HepG2 (cell line): ENCODE measurements at regions not wholly inside any gene's neighbourhood (a gene's known extent, or its start where the extent isn't known, plus 50 kb on each side); places are given as distances from the start of the nearest gene placed in this dataset.

Experiments
- ATAC-seq: fragments of 200-7000 bp; cut with Tn5 transposase; 3 replicates; pipeline ENCODE4 v1.9.1; 2020; ENCODE audit warnings: mild to moderate bottlenecking, moderate library complexity
- BruUV-seq: library from RNA; stranded (reverse); fragments of 400-500 nt; replicated peaks from 2 replicates; lab custom pipeline; 2021; lab: Mats Ljungman, UMichigan
- CTCF ChIA-PET: fragments of 300-600 bp; formaldehyde crosslinking; extraction: SDS; loops from one replicate; lab custom pipeline; 2021; ENCODE audit warnings: low total read pairs, inconsistent platforms, low intra/inter-chr PET ratio; lab: Yijun Ruan, JAX
- POLR2A ChIA-PET: fragments of 350-600 bp; sonication (Branson Sonifier 250); formaldehyde crosslinking; loops from one replicate; lab custom pipeline; 2020; ENCODE audit warnings: antibody characterized with exemption, inconsistent platforms; lab: Yijun Ruan, JAX
- DNase-seq: peaks from one replicate; pipeline ENCODE4 v3.0.0-alpha.2; 2015; ENCODE audit warnings: low spot score
- FAIRE-seq: peaks from 3 replicates; lab custom pipeline; 2011; peaks lifted over from hg19 to GRCh38; lab: Jason Lieb, UNC
- H2AFZ ChIP-seq: one replicate; pipeline ENCODE4 v1.6.1; 2011; ENCODE audit warnings: low read length, inconsistent platforms
- H3K27ac ChIP-seq: fragments of 300-600 bp; 3 replicates; pipeline ENCODE4 v1.8.0; 2011; ENCODE audit warnings: mixed run types, mild to moderate bottlenecking, mixed read lengths, low read length, inconsistent platforms; ENCODE audit not compliant: insufficient read depth; ENCODE audit errors: extremely low read length
- H3K27me3 ChIP-seq, 2 experiments: fragments of 200-600 bp in 1 of 2; 2 replicates in 1 of 2; 3 replicates in 1 of 2; pipeline versions ENCODE4 v1.6.0 to v1.8.0; 2011; ENCODE audit warnings: low read length in 2 of 2, mild to moderate bottlenecking in 2 of 2, moderate library complexity in 2 of 2, inconsistent platforms in 1 of 2; ENCODE audit not compliant: insufficient read depth in 2 of 2, control insufficient read depth in 1 of 2
- H3K36me3 ChIP-seq, 2 experiments: fragments of 200-600 bp in 1 of 2; replicated peaks in 1 of 2; 2 replicates in 1 of 2; 3 replicates in 1 of 2; pipeline versions ENCODE4 v1.5.1 to v1.8.0; 2011; ENCODE audit warnings: low read length in 2 of 2, inconsistent platforms in 1 of 2; ENCODE audit not compliant: insufficient read depth in 2 of 2, control insufficient read depth in 1 of 2
- H3K4me1 ChIP-seq: 2 replicates; pipeline ENCODE4 v1.5.1; 2012; ENCODE audit warnings: low read length, inconsistent platforms; ENCODE audit not compliant: insufficient read depth
- H3K4me2 ChIP-seq: 2 replicates; pipeline ENCODE4 v1.6.0; 2011; ENCODE audit warnings: low read depth, low read length, inconsistent platforms
- H3K4me3 ChIP-seq, 3 experiments: fragments of 200-600 bp in 1 of 3; sonication (generic), shearing (Covaris generic) in 1 of 3; replicated peaks in 1 of 3; 2 replicates each; pipeline ENCODE4 v1.5.1; 2011 to 2016; ENCODE audit warnings: low read length in 3 of 3, inconsistent platforms in 2 of 3, low read depth in 2 of 3, mild to moderate bottlenecking in 2 of 3, control low read depth in 1 of 3, mixed read lengths in 1 of 3; ENCODE audit not compliant: insufficient read depth in 1 of 3
- H3K79me2 ChIP-seq: one replicate; pipeline ENCODE4 v1.6.1; 2011; ENCODE audit warnings: low read length, inconsistent platforms; ENCODE audit not compliant: insufficient read depth
- H3K9ac ChIP-seq: 2 replicates; pipeline ENCODE4 v1.6.0; 2011; ENCODE audit warnings: mild to moderate bottlenecking, low read depth, low read length, inconsistent platforms; ENCODE audit not compliant: insufficient read depth
- H3K9me3 ChIP-seq: 2 replicates; pipeline ENCODE4 v1.5.1; 2012; ENCODE audit warnings: mild to moderate bottlenecking, low read length
- H4K20me1 ChIP-seq: 2 replicates; pipeline ENCODE4 v1.6.0; 2011; ENCODE audit warnings: inconsistent platforms, mild to moderate bottlenecking, low read length, moderate library complexity; ENCODE audit not compliant: insufficient read depth
- ATF1 ChIP-seq: IDR thresholded peaks from 2 replicates; pipeline ENCODE4 v1.6.1; 2016; ENCODE audit warnings: mild to moderate bottlenecking, control low read depth
- GPN1 ChIP-seq: sonication (generic); formaldehyde crosslinking; IDR thresholded peaks from 2 replicates; pipeline ENCODE4 v1.5.1; 2020; ENCODE audit warnings: missing genetic modification reagents, borderline replicate concordance
- MTF1 ChIP-seq: sonication (generic); formaldehyde crosslinking; IDR thresholded peaks from 2 replicates; pipeline ENCODE4 v1.5.0; 2020; ENCODE audit warnings: missing genetic modification reagents
- SP140L ChIP-seq: sonication (generic); formaldehyde crosslinking; IDR thresholded peaks from 2 replicates; pipeline ENCODE4 v1.4.0; 2020; ENCODE audit warnings: missing genetic modification reagents, borderline replicate concordance
- TCF7 ChIP-seq: sonication (generic); IDR thresholded peaks from 2 replicates; pipeline ENCODE4 v1.6.1; 2016; ENCODE audit warnings: antibody characterized with exemption, low read depth
- ZNF543 ChIP-seq: sonication (generic); formaldehyde crosslinking; IDR thresholded peaks from 2 replicates; pipeline ENCODE4 v1.4.0; 2020; ENCODE audit warnings: mild to moderate bottlenecking, missing genetic modification reagents
- ZNF549 ChIP-seq: sonication (generic); formaldehyde crosslinking; IDR thresholded peaks from 2 replicates; pipeline ENCODE4 v1.5.0; 2020; ENCODE audit warnings: missing genetic modification reagents
- WGBS: methylation state at CpG from one replicate; pipeline ENCODE4 v1.1.6; 2017; ENCODE audit warnings: low lambda C conversion rate; 5-methylcytosine and 5-hydroxymethylcytosine counted together
- in situ Hi-C: cut with HindIII; loops from 2 replicates; pipeline ENCODE4 v1.10.0; 2017; ENCODE audit warnings: low pct_unique_long_range_greater_than_20kb; ENCODE audit not compliant: extremely low pct_ligation_motif_present
- intact Hi-C: fragments of 100-400 bp; cut with micrococcal nuclease; formaldehyde crosslinking; loops from one replicate; pipeline ENCODE4 v1.10.0; 2022; ENCODE audit not compliant: unreplicated experiment
- TF ChIP-seq, protein P1 (sequence below): sonication (generic); formaldehyde crosslinking; IDR thresholded peaks from 2 replicates; pipeline ENCODE4 v1.4.0; 2020; ENCODE audit warnings: mild to moderate bottlenecking, missing genetic modification reagents
- TF ChIP-seq, protein P2 (sequence below): sonication (generic); formaldehyde crosslinking; IDR thresholded peaks from 2 replicates; pipeline ENCODE4 v1.4.0; 2020; ENCODE audit warnings: missing genetic modification reagents, borderline replicate concordance
- TF ChIP-seq, protein P3 (sequence below): sonication (generic); formaldehyde crosslinking; IDR thresholded peaks from 2 replicates; pipeline ENCODE4 v1.5.0; 2020; ENCODE audit warnings: missing genetic modification reagents, mild to moderate bottlenecking, borderline replicate concordance
- TF ChIP-seq, protein P4 (sequence below): sonication (generic); formaldehyde crosslinking; IDR thresholded peaks from 2 replicates; pipeline ENCODE4 v1.4.0; 2020; ENCODE audit warnings: low read depth, missing genetic modification reagents
- TF ChIP-seq, protein P5 (sequence below): sonication (generic); formaldehyde crosslinking; IDR thresholded peaks from 2 replicates; pipeline ENCODE4 v1.8.0; 2022; ENCODE audit warnings: missing genetic modification reagents, mild to moderate bottlenecking, borderline replicate concordance

DNA sequence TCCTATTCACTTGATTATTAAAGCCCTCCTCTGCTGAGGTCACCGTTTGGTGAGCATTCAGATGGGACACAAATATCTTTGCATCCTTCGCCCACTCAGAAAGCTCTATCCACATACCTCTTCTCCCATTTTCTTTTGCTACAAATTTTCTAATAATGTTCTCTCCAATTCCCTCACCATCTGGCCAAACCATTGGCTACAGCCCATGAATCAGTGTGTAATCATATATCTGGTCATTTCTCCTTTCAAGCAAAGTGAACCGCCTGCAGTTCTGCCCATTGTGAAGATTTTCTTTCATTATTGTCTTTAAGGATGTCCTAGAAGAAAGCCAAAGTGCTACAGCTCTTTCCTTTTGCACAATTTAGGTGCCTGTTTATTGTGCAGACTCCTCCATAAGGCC, 54.2 kb upstream of the DAPK1 start:
- no peak overlapping the region for H3K4me3 ChIP-seq
- POLR2A ChIA-PET, result no interaction called here
- FAIRE-seq (no peak), DNase-seq (no peak), ATAC-seq (no peak)
- 8% methylated on average over 3 of the region's 3 CpGs for WGBS
- BruUV-seq, result no TSS peak
- intact Hi-C loops, result no loop called here
- H2AFZ ChIP-seq, result no peak overlapping the region
- H4K20me1 ChIP-seq, result no peaks in the 10 kb centered on the region
- no peak overlapping the region for H3K9ac ChIP-seq
- H3K9me3 ChIP-seq, result no peaks in the 10 kb centered on the region
- no peak overlapping the region for H3K4me2 ChIP-seq
- H3K36me3 ChIP-seq, result no peaks in the 10 kb centered on the region
- H3K27ac ChIP-seq, result no peak overlapping the region
- no peaks in the 10 kb centered on the region for H3K79me2 ChIP-seq
- peaks cover 7% of the 10 kb centered on the region; the same call in 1 of the 2 replicates for H3K4me1 ChIP-seq
- in situ Hi-C loops, result no loop called here
- CTCF ChIA-PET, result no interaction called here
- no peaks in the 10 kb centered on the region for H3K27me3 ChIP-seq
- TF ChIP-seq, protein P1, sequence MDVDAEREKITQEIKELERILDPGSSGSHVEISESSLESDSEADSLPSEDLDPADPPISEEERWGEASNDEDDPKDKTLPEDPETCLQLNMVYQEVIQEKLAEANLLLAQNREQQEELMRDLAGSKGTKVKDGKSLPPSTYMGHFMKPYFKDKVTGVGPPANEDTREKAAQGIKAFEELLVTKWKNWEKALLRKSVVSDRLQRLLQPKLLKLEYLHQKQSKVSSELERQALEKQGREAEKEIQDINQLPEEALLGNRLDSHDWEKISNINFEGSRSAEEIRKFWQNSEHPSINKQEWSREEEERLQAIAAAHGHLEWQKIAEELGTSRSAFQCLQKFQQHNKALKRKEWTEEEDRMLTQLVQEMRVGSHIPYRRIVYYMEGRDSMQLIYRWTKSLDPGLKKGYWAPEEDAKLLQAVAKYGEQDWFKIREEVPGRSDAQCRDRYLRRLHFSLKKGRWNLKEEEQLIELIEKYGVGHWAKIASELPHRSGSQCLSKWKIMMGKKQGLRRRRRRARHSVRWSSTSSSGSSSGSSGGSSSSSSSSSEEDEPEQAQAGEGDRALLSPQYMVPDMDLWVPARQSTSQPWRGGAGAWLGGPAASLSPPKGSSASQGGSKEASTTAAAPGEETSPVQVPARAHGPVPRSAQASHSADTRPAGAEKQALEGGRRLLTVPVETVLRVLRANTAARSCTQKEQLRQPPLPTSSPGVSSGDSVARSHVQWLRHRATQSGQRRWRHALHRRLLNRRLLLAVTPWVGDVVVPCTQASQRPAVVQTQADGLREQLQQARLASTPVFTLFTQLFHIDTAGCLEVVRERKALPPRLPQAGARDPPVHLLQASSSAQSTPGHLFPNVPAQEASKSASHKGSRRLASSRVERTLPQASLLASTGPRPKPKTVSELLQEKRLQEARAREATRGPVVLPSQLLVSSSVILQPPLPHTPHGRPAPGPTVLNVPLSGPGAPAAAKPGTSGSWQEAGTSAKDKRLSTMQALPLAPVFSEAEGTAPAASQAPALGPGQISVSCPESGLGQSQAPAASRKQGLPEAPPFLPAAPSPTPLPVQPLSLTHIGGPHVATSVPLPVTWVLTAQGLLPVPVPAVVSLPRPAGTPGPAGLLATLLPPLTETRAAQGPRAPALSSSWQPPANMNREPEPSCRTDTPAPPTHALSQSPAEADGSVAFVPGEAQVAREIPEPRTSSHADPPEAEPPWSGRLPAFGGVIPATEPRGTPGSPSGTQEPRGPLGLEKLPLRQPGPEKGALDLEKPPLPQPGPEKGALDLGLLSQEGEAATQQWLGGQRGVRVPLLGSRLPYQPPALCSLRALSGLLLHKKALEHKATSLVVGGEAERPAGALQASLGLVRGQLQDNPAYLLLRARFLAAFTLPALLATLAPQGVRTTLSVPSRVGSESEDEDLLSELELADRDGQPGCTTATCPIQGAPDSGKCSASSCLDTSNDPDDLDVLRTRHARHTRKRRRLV, result no peak
- TF ChIP-seq SP140L (CRISPR knock-in tag) (no peak), ZNF543 (no peak), TCF7 (no peak), ZNF549 (CRISPR knock-in tag) (no peak), ATF1 (CRISPR knock-in tag) (no peak), MTF1 (CRISPR knock-in tag) (no peak), GPN1 (no peak)
- TF ChIP-seq, protein P2, sequence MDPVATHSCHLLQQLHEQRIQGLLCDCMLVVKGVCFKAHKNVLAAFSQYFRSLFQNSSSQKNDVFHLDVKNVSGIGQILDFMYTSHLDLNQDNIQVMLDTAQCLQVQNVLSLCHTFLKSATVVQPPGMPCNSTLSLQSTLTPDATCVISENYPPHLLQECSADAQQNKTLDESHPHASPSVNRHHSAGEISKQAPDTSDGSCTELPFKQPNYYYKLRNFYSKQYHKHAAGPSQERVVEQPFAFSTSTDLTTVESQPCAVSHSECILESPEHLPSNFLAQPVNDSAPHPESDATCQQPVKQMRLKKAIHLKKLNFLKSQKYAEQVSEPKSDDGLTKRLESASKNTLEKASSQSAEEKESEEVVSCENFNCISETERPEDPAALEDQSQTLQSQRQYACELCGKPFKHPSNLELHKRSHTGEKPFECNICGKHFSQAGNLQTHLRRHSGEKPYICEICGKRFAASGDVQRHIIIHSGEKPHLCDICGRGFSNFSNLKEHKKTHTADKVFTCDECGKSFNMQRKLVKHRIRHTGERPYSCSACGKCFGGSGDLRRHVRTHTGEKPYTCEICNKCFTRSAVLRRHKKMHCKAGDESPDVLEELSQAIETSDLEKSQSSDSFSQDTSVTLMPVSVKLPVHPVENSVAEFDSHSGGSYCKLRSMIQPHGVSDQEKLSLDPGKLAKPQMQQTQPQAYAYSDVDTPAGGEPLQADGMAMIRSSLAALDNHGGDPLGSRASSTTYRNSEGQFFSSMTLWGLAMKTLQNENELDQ (CRISPR knock-in tag), result no peak
- TF ChIP-seq, protein P3, sequence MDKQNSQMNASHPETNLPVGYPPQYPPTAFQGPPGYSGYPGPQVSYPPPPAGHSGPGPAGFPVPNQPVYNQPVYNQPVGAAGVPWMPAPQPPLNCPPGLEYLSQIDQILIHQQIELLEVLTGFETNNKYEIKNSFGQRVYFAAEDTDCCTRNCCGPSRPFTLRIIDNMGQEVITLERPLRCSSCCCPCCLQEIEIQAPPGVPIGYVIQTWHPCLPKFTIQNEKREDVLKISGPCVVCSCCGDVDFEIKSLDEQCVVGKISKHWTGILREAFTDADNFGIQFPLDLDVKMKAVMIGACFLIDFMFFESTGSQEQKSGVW, result no peak
- TF ChIP-seq, protein P4, sequence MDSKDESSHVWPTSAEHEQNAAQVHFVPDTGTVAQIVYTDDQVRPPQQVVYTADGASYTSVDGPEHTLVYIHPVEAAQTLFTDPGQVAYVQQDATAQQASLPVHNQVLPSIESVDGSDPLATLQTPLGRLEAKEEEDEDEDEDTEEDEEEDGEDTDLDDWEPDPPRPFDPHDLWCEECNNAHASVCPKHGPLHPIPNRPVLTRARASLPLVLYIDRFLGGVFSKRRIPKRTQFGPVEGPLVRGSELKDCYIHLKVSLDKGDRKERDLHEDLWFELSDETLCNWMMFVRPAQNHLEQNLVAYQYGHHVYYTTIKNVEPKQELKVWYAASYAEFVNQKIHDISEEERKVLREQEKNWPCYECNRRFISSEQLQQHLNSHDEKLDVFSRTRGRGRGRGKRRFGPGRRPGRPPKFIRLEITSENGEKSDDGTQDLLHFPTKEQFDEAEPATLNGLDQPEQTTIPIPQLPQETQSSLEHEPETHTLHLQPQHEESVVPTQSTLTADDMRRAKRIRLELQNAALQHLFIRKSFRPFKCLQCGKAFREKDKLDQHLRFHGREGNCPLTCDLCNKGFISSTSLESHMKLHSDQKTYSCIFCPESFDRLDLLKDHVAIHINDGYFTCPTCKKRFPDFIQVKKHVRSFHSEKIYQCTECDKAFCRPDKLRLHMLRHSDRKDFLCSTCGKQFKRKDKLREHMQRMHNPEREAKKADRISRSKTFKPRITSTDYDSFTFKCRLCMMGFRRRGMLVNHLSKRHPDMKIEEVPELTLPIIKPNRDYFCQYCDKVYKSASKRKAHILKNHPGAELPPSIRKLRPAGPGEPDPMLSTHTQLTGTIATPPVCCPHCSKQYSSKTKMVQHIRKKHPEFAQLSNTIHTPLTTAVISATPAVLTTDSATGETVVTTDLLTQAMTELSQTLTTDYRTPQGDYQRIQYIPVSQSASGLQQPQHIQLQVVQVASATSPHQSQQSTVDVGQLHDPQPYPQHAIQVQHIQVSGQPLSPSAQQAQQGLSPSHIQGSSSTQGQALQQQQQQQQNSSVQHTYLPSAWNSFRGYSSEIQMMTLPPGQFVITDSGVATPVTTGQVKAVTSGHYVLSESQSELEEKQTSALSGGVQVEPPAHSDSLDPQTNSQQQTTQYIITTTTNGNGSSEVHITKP (CRISPR knock-in tag), result no peak
- TF ChIP-seq, protein P5, sequence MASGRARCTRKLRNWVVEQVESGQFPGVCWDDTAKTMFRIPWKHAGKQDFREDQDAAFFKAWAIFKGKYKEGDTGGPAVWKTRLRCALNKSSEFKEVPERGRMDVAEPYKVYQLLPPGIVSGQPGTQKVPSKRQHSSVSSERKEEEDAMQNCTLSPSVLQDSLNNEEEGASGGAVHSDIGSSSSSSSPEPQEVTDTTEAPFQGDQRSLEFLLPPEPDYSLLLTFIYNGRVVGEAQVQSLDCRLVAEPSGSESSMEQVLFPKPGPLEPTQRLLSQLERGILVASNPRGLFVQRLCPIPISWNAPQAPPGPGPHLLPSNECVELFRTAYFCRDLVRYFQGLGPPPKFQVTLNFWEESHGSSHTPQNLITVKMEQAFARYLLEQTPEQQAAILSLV (CRISPR knock-in tag), result no peak
